HG02970 (cell line): ENCODE measurements at regions not wholly inside any gene's neighbourhood (a gene's known extent, or its start where the extent isn't known, plus 50 kb on each side); places are given as distances from the start of the nearest gene placed in this dataset.
"Not testable (repeated sequence)": the region's sequence is repeated elsewhere in the genome, so short reads cannot be mapped to it uniquely, and the experiment has no call there.

Experiments used
- ATAC-seq: cut with Tn5 transposase; IDR thresholded peaks from one replicate; pipeline ENCODE4 v1.9.1; 2021; ENCODE audit warnings: mild to moderate bottlenecking, moderate library complexity, moderate number of reproducible peaks; ENCODE audit not compliant: unreplicated experiment, low FRiP score

DNA sequence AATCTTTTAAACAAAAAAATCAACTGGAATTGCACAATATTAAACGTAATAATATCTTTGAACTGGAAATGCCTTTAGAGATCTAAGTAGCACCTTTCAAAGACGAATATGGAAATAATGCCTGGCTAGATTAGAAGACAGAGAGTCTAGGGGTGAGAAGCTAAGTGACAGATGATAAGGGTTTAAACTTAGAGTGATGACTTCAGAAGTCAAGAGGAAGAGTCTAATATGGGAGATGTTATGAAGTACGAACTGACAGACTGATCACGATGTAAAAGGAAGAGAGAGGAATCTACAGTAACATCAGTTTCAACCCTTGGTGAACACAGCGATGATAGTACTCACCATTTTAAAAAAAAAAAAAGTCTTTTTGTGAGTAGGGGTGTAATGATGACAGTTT, 57.9 kb downstream of the HINT1 start:
- ATAC-seq = no peak

- ATAC-seq = no peak
Measured at GRCh38 chr5:131104169-131104808, 60.8 kb downstream of the HINT1 start.

- ATAC-seq = no peak
Measured at GRCh38 chr5:131096774-131097710, 68.0 kb downstream of the HINT1 start.

DNA sequence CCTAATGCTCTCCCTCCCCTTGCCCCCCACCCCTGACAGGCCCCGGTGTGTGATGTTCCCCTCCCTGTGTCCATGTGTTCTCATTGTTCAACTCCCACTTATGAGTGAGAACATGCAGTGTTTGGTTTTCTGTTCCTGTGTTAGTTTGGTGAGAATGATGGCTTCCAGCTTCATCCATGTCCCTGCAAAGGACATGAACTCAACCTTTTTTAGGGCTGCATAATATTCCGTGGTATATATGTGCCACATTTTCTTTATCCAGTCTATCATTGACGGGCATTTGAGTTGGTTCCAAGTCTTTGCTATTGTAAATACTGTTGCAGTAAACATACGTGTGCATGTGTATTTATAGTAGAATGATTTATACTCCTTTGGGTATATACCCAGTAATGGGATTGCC, 69.5 kb downstream of the HINT1 start:
- not testable (repeated sequence) for ATAC-seq

DNA sequence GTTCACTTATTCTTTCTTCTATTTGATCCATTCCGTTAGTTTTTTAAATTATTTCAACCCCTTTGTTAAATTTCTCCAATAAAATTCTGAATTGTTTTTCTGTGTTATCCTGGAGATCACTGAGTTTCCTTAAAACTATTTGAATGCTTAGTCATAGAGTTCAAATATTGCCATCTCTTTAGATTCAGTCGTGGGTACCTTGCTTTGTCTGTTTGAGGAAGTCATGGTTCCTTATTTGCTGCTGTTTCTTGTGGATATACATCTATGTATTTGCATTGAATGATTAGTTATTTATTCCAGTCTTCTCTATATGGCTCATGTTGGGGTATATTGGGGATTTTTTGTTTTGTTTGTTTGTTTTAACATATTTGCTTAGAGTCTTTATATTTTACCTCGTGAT, 80.6 kb downstream of the HINT1 start:
- ATAC-seq = no peak

GRCh38 chr5:131081913-131082488, 83.1 kb downstream of the HINT1 start:
- ATAC-seq = no peak

GRCh38 chr5:131081374-131081773, 83.7 kb downstream of the HINT1 start:
- no peak for ATAC-seq

DNA sequence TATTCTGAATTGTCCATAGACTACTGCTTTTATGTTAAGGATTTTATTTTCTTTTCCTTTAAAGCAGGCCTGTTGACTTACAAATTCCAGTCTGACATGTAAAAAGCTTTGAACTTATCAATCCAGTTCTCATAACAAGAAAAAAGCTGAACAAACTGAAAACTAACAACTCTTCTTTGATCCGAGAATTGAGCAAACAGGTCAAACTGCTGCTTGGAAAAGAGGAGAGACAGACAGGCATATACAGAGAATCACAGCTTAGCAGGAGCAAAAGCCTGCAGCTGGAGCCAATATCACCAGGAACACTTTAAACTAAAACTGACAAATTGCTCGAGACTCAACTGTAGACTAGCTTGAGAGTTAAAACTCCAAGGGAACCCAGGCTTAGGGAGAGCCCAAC, 85.8 kb downstream of the HINT1 start:
- ATAC-seq = no peak

- peak; percentile 77 for ATAC-seq
Measured at GRCh38 chr5:131068893-131069643, 96.0 kb downstream of the HINT1 start.

- no peak for ATAC-seq
Measured at GRCh38 chr5:131068076-131068475, 97.0 kb downstream of the HINT1 start.

DNA sequence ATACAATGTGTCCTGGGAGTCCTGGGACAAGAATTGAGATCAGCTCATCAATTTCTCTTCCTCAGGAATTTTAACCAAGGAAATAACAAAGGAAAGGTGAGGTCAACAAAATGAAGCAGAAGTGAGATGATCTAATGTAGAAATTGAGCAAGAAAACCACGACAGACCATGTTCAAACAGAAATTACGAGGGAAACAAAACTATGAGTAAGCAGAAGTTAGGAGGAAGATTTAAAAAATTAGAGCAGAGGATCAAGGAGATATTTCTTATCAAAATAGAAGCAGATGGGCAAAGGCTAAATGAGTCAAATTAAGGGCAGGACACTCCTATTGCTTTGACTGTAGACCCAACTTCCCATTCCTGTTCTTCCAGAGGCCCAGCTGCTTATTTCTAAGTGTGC, 97.4 kb downstream of the HINT1 start:
- no peak for ATAC-seq

DNA sequence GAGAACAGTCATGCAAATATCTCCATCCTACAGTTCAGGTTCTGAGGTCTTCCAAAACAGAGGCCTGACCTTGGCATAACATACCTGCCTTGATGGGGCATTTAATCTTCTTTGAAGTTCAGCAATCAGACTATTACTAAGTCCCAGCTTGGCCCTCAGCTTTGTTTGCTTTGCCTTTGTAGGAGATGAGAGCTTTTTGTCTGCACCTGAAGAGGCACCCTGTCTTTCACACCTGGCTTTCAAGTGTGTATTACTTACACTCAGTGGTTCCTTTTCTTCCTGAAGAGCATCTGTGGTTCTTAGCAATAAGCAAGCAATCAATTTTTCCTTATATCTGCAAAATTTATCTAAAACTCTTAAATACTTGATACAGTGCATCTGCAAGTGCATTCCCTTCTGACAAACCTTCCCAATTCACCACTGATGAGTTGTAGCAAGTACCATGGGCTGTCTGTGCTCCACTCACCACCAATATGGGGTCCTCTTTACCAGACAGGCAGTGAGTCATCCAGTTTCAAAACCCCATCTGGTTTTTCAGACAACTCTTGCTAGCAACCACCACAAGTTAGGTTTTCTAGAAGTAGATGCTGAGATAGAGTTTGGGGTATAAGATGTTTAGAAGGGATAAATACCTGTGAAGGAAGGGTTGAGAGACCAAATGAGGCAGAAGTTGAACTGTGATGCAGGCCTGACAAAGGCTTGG, 100.2 kb downstream of the HINT1 start:
- ATAC-seq = no peak

DNA sequence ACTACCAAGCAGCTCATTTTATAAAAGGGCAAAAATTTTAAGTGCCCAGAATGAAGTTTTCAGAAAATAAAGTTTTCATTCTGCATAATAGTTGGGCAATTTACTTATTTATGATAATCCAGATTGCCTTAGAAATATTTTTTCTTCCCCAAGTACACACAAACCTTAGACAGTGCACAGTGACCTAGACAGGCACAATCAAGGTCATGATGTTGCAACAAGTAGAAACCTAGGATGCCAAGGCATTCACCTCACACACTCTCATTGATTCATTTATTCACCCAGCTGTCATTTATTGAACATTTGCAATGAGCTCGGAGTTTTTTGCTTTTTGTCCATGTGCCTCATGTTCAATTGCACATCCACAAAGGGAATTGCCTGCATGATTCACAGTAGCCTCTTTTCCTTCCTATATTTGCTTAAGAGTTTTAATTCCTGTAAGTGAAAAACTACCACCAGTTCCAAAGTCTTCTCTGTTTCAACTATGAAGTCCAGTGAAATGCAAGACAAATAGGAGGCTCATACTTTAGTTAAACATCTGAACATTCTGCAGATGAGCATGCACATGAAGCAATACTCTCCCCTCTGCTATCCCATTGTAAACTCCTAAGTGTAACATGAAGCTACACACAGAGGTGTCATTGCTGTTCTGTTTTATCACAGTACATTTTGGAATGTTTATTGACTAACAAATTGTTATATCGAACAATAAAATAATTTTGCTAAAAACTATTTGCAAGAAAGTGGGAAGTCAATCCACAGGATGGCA, 122.9 kb downstream of the HINT1 start:
- ATAC-seq = no peak

- ATAC-seq = no peak
Measured at GRCh38 chr5:131023498-131023865, 141.6 kb downstream of the HINT1 start.

- ATAC-seq = no peak
Measured at GRCh38 chr5:131022811-131023497, 142.1 kb downstream of the HINT1 start.

GRCh38 chr5:131021646-131022045, 143.4 kb downstream of the HINT1 start:
- ATAC-seq = no peak

DNA sequence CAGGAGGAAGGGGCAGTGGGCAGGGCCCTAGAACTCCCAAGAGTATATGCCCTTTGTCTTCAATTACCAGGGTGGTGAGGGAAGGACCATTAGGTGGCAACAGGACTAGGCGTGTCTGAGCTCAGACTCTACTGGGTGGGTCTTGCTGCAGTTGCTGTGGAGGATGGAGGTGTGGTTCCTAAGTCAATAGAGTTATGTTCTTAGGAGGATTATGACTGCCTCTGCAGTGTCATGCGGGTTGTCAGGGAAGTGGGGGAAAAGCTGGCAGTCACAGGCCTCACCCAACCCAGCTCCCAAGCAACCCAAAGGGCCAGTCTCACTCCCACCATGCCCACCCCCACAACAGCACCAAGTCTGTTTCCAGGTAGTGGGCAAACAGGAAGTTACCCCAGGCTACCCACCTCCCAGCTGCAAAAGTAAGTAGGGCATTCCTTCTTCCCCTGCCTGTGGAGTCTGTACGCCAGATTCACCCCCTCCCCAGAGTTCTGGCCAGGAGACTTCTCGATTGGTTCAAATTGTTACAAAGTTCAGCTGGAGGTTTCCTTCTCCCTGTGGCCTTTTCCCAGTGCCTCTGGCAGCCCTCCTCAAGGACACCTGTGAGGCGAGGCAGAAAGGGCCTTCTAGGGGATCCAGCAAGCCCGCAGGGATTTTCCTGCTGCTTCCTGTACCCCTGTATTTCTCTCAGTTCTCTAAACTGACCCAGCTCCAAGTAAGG, 145.3 kb downstream of the HINT1 start:
- ATAC-seq = no peak

DNA sequence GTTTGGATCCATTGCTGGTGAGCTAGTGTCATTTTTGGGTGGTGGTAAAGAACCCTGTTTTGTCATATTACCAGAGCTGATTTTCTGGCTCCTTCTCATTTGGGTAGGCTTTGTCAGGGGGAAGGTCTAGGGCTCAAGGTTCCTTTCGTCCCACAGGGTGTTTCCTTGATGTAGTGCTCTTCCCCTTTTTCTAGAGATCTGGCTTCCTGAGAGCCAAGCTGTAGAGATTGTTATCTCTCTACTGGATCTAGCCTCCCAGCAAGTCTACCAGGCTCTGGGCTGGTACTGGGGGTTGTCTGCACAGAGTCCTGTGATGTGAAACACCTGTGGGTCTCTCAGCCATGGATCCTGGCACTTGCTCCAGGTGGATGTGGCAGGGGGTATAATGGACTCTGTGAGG, 145.9 kb downstream of the HINT1 start:
- ATAC-seq = no peak
